ENCODE measurements at regions not wholly inside any gene's neighbourhood (a gene's known extent, or its start where the extent isn't known, plus 50 kb on each side); places are given as distances from the start of the nearest gene placed in this dataset.
A peak's percentile ranks its signal among the peaks of the same experiment; 100 is the strongest.

DNA sequence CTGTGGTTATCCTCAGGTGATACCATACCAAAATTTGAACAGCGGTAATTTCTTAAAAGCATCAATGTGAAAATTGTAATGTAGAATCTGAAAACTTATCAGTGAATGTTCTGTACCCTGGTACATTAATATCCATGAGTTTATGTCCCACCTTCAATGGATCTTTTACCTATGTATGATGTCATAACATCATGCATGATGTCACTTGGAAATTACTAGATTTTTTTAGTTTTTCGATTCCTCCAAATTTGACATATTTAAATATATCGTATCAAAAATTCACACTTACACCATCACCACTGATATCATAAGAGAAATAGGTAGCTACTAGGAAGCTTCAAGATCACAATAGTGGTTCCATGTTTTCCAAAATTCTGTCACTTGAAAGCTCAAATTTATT lies 95.0 kb upstream of the AKR1E2 start:
- no peak for DNase-seq

DNA sequence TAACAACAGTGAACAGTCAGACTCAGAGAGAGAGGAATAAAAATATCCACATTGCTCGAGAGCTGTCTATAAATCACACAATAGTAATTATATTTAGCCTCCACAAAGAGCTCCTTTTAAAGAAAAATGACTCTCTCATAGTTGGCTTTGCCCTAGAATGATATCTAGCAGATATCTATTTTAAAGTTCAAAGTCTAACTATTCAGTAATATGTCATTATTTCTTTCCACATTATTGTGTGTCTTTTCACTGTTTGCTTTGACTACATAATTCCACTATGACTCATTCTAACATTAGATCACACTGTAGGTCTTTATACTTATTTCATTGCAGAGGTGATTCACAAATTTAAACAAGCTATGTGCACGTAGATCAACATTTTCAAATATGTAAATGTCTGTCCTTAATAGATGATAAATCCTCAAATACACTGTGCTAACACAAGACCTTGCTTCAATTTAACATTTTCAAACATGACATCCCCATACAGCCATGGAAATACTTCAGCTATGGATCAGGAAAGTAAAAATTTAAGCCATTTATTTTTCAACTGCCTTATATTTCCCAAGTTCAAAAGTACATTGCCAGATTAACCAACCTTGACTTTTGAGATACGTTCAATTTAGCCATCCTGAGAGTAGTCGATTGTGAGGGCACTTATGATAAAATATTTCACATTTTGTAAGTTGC lies 99.9 kb upstream of the AKR1E2 start:
- no peak for DNase-seq

DNA sequence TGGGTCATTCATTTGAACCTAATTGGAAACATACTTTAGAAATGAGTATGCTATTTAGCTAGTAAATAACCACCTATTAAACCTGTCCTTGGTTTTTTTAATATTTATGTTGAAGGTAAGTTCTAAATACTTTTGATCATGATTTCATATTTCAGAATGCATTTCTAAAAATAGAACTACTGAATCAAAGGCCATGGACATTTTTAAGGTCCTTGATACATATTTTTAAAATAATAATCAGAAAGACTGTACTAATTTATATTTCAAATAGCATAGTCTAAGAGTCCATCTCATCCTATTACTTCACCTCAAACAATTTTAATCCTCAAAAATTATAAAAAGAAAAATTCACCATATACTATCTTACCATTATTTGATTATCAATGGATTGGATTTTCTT lies 102.1 kb upstream of the AKR1E2 start:
- DNase-seq, result no peak

DNA sequence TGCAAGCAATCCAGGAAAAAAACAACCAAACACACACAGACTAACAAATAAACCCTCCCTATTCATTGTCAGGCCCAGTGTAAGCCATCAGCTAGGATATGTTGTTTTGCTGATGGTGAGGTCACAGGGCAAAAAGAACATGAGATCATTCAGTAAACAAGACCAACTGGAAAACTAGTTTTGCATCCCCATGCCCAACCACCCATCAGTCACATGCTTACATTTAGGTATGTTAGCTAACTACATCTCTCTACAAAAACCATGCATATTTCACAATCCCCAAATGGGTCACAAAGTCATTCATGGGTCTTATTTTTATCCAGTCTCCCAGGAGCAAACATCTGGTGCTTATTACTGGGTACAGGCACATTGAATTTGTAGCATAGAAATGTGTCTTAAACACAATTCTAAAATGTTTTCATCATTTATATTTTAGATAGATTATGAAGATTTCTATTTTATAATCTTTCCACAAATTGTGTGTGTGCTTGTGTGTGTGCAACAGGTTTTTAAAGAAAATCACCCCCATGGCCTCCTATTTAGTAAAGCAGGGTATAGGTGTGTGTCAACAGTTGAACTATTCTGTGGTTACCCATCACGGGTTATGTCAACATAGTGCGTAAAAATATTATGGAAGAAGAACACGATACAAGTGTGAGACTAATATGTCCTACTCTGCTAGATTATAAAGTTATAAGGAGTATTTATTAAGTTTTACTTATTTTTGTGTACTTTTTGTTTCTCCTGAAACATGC lies 103.8 kb upstream of the AKR1E2 start:
- no peak for DNase-seq

DNA sequence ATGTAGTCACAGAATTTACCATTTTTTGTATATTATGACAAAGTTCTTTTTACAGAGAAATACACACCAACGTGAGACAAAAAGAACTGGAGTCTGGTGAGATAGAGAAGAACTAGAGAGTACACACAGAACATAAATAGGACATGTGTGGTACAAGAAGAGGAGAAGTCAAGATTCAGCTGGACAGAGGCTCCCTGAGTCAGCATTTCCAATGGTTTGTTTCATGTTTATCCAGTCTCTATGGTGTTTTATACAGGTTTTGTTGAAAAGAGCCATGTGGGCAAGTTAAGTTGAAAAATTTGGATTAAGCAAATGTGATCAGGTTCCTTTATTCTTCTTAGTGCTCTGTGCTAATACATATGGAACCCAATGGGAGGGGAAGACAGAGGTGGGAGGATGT lies 105.5 kb upstream of the AKR1E2 start:
- no peak for DNase-seq

DNA sequence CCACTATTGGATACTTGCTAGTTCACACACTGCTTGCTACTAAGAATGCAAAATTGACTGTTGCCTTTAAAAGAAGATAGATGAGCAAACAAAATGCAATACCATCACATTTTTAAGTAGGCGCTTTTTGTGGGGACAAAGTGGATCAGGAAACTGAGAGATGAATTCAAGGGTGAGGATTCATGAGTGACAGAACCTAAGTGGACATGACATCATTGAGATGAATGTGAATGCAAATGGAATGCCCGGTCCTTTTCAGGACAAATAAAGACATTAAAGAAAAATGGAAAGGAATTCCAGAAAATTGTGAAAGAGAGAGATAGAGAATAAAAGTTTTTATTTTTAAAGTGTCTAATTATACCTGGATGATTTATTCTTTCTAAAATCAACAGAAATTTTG lies 106.3 kb upstream of the AKR1E2 start:
- DNase-seq, result no peak

DNA sequence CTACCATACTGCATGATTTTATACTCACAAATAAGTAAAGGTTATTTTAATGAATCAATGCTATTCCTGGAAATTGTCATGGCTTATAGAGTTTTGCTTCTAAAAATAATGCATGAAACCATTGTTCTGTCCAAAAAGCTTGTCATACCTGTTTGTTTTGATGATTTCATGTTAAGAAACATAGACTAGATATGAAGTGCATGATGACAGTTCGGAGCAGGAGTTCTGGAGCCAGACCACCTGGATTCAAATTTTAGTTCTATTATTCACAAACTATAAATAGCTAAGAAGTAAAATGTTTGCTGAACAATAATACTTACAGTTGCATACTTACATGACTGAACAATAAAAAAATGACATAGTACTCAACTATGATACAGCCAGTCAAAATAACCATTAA lies 107.0 kb upstream of the AKR1E2 start:
- DNase-seq, result no peak

DNA sequence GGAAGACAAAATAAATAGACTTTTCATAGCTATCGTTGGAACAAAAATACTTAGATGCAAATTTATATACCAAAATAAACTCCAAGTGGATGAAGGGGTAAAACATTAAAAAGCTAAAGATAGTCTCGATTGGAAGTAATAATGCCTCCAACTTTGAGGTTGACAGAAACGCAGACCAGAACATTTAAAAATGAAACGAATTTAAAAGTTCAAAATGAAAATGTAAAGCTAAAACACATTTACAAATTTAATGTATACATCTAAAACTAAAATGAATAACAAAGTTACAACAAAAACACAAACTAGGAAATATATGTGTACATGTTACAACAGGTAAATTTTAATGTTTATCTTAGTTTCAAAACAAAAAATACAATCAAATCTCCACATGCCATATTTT lies 107.5 kb upstream of the AKR1E2 start:
- no peak for DNase-seq

DNA sequence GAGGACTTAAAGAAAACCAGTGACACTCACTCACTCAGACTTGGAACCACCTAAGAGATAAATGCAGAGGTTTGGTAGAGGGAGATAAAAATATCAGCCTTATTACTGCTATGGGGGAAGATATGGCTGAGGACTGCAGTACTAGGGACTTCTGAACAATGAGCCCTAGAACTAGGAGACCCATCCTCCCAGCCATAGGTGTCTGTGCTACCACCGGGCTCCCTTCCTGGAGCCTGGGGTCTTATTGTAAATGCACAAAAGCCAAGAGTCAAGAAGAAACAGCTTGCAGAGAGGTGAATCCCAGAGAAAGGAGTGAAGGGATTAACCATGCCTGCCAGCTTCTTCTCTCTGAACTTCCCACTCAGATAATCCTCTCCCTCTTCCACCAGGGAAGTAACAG lies 108.3 kb upstream of the AKR1E2 start:
- DNase-seq, result no peak

DNA sequence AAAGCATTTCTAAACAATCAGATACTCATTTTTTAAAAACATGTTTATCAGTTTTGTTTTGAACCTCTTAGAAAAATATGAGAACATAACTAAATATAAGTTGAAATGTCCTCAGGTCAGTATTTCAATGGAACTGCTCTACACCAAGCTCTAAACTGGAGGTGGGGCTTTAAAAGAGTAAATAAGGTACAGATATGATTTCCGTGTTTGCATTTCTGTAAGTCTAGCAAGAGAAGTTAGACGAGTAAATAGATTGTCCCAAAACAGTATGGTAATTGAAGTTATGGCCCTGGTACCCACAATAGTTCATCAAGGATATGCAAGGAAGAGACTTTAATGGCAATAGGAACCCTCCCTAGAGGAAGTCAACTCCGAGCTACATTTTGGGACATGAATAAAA lies 115.1 kb upstream of the AKR1E2 start:
- DNase-seq, result no peak

DNA sequence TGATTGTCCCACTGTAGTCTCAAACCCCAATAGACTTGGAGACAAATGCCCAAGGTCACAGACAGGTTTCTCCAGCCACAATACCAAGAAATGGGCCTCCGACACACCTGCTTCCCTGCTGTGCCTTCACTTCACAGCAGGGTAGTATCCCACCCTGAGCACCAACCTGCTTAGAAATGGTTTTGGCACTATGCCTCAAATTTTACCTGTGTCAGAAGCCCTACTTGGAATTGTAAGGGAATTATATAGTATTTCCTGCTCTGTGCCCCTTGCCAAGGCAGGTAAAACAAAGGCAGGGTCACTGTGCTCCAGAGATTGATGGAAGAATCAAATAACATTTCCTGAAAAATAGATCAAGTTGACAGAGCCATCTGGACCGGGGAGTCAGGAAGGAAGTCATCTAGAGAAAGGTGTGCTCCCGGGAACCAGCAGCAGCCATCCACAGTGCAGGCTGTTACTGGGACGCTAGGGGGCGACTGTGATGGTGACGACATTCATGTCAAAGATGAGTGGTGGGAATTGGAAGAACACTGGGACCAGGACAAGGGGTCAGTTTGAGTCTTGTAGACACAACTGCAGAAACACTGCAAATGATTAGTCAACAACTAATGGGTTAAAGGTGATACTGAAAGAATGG lies 117.8 kb upstream of the AKR1E2 start:
- no peak for DNase-seq

DNA sequence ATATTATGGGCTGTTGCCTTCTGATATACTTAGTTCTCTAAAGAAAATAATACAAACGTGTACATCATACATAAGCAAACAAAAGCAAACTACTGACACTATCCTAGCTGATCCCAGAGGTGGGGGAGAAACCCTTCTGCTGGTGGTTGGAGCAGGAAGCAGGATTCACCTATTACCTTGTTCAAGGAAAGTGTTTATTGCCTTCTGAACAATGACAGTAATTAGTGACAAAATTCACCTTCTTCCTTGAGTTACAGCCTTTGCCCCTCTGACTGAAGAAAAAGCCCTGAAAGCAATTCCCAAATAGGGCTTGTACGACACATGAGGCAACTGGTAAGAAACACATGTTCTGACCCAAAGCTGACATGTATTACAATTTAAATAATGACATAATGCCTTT lies 118.8 kb upstream of the AKR1E2 start:
- no peak for DNase-seq

DNA sequence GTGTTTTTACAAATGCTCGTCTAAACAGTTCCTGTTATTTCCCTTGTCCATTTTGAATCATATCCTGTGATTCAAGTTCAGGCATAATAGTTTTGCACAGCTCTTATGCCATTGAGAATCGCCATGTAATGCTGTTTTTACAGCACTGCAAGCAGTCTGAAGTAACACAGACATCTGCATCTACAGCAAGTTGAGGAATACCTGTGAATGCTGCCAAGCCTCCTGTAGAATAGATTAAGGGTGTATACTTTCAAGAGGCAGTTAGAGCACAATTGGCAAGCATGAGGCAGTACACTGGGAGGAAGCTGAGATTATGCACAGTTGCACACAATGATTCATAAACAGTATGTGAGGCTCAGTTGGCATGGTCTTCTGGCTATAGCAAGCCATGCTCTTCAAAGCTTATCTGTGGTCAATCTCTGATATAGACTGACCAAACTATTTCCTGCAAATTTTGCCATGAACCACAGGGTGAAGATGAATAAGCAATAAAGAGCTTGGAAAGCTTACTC lies 121.9 kb upstream of the AKR1E2 start:
- peak; percentile 52 for DNase-seq

DNA sequence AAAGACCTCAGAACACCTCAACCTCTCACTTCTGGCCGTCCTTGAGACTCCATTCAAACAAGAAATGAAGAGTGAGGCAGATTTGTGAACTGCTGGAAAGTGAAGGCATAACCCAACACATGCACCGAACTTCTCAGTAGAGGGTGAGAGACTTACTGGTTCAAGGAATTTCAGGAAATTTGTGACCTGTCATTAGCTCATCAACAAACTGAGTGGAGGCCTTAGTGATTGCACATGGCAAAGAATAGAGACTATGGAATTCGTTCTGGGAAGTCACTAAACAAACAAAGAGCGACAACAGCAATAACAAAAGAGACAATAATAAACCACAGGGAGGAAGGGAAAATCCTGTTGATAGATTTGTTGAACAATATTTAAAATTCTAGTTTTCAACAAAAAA lies 125.0 kb upstream of the AKR1E2 start:
- DNase-seq, result no peak

DNA sequence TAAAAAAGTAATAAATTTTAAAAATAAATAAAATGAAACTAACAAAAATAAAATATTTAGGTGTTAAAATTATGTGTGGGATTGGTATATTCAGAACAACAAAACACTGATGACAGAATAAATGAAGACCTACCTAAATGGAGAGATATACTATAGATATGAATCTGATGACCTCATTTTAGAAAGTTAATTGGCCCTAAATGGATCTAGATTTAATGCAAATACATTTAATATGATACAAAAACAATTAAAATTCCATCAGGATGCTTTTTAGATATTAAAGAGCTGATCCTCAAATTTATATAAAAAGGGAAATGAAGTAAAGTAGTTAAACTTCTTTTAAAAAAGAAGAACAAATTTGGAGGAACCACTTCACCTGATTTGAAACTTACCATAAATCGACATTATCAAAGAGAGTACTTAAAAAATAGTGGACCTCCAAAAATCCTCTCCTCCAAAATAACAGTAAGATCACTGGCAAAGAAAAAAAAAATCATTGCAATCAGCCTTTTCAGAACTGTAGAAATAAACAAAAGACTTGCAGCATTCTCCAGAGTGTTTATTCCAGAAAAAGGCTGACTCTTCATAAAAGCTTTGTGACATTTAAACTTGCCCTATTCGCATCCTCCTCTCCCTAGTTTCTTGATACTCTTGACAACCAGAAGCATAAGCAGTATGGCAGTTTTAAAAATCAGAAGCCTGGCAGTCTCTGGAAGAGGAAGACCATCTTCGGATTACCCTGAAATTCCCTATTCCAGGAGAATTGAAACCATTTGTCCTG lies 125.9 kb upstream of the AKR1E2 start:
- DNase-seq, result no peak

DNA sequence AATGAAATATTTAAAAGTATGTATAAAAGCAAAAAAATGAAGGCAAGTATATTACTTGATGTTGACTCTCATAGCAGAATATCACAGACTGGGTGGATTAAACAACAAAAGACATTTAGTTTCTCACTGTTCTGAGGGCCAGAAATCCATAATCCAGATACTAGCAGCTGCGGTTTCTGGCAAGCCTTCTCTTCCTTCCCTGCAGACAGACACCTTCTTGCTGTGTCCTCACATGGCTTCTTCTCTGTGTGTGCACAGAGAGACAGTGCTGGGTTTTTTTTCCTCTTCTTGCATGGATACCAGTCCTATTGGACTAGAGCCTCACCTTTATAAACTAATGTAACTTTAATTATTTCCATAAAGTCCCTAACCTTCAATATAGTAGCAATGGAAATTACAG lies 127.9 kb upstream of the AKR1E2 start:
- peak; percentile 47 for DNase-seq

DNA sequence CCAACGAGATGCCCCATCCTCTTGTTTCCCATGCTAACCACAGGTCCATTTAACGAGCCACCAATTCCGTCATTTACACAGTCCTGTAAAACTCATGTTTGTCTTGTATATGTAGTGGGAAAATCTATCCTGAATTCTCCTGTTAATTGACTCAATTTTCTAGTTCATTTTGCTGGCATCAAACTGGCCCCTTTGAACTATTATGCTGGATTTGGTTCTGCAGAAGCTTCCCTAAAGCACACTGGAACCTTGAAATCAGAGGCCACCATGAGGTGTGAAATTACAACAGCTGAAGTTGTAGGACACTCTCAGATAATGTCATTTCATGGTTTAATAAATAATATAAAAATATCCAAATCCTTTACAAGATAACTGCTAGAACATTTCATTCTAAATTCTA lies 129.8 kb upstream of the AKR1E2 start:
- no peak for DNase-seq

DNA sequence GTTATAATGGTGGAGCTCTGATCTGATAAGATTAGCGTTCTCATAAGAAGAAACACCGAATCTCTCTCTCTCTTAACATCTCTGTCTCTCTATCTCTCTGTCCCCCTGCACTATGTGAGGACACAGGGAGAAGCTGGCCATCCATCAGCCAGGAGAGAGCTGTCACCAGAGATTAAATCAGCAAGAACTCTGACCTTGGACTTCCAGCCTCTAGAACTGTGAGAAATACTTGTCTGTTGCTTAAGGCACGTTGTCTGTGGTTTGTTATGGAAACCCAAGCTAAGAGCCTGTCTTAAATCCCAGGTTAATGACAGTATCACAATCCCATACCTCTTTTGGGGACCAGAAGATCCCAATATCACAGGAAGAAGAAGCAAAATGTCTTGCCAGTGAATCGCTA lies 132.0 kb upstream of the AKR1E2 start:
- DNase-seq, result no peak

DNA sequence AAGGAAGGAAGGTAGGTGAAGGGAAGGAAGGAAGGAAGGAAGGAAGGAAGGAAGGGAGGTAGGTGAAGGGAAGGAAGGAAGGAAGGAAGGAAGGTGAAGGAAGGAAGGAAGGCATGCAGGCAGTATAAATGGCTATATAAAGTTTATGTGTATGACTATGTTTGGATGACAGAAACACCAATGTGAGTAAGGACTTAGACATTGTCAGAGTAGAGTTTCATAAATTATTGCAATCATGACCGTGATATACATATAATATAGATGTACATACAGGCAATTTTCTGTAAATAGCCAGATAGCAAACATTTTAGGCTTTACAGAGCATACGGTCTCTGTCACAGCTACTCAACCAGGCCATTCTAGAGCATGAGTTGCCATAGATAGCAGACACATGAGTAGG lies 133.8 kb upstream of the AKR1E2 start:
- no peak for DNase-seq

DNA sequence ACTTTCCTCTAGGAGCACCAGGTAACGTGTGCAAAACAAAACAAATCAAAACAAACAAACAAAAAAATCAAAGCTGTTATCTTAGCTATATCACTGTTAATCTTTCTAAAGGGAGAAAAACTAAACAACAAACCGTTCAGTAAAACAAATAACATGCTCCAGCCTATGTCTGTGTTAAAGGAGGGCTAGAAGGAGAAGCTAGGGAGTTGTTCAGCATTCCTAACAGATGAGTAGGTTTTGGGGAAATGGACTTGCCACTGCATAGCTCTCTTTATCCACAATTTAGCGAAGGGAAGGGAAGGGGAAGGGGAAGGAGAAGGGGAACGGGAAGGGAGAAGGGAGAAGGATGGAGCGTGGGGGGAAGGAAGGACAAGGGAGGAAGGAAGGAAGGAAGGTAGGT lies 134.2 kb upstream of the AKR1E2 start:
- DNase-seq, result no peak

DNA sequence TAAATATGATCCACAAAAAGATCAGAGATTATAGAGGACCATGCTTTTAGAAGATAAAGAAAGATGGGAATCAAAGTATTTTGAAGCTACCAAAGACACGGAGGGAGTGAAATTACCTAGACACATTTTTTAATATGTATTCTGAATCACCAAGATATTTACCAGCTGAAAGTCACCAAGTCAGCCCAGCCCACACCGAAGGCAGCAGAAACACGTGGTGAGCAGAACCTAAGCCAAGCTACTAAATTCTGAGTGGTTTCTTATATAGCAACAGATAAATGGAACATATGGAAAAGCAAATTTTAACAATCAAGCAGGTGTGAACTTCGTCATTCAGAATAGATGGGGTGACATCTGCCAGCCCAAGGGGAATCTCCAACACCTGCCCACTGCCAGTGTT lies 134.7 kb upstream of the AKR1E2 start:
- DNase-seq, result no peak

DNA sequence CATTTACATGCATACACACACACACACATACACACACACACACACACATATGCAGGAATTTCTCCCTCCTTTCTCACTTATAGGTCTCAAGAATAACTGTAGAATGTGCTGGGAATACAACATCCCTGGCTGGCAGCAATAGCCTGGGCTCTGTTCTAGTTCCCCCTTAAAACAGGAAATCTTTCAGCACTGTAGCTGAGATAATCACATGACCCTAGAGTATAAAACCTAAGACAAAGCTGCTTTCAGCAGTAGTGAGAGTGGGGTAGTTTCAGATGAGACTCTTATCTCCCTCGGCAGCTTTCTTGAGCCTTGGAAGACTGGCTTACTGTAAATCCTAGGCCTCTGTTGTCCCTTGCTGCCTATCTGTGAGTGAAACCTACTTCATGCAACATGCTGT lies 137.4 kb upstream of the AKR1E2 start:
- DNase-seq, result no peak

DNA sequence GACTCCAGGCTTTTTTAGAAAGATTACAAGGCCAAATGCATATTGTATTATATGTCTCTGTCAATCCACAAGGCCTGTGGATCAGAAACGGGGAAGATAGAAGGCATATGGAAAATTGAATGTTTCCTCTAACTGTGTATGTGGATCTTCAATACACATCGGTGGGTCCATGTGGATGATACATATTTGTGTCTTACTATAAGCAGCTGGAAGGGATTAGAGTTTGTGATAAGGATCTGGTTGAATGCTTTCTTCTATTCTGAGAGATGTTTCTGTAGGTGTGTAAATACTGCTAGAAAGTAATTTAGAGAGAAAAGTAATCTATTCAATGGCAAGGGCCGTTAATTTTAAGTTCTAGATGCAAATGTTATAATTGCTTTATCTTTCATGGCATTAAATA lies 137.8 kb upstream of the AKR1E2 start:
- DNase-seq, result no peak

Data from femur (tissue), 1 donor.